H1 (cell line): ENCODE measurements at regions not wholly inside any gene's neighbourhood (a gene's known extent, or its start where the extent isn't known, plus 50 kb on each side); places are given as distances from the start of the nearest gene placed in this dataset.

Experiments used
- EZH2 ChIP-seq: fragments of 200-600 bp; sonication (generic); IDR thresholded peaks from 2 replicates; pipeline ENCODE4 v1.7.1; 2012; ENCODE audit warnings: low read depth, mild to moderate bottlenecking, moderate library complexity, low read length, inconsistent platforms; ENCODE audit not compliant: severe bottlenecking
- KDM1A ChIP-seq: fragments of 200-600, 300-600 bp; sonication (generic); IDR thresholded peaks from 2 replicates; pipeline ENCODE4 v1.7.1; 2016; ENCODE audit warnings: mild to moderate bottlenecking, low read length, borderline replicate concordance
- KDM4A ChIP-seq: IDR thresholded peaks from one replicate; pipeline ENCODE4 v1.7.1; 2012; ENCODE audit warnings: low read depth, mild to moderate bottlenecking, moderate library complexity, low read length, inconsistent platforms; ENCODE audit not compliant: severe bottlenecking
- NANOG ChIP-seq: IDR thresholded peaks from 2 replicates; pipeline ENCODE4 v1.6.1; 2011; ENCODE audit warnings: low read length, low read depth, mild to moderate bottlenecking, inconsistent platforms; ENCODE audit not compliant: insufficient read depth, poor library complexity, severe bottlenecking
- RFX5 ChIP-seq: IDR thresholded peaks from 2 replicates; pipeline ENCODE4 v1.6.1; 2011; ENCODE audit warnings: low read depth, low read length, improper control_type of control experiment, borderline replicate concordance
- SP4 ChIP-seq: IDR thresholded peaks from 2 replicates; pipeline ENCODE4 v1.6.1; 2012; ENCODE audit warnings: low read length, inconsistent platforms
- SRF ChIP-seq: IDR thresholded peaks from 2 replicates; pipeline ENCODE4 v1.6.1; 2011; ENCODE audit warnings: mild to moderate bottlenecking, low read depth, low read length, moderate library complexity

GRCh38 chr3:147943265-147943945 is 534.2 kb downstream of the ZIC1 start (continued):
- no peak for TF ChIP-seq KDM4A
- no peak for TF ChIP-seq KDM1A
- TF ChIP-seq EZH2, result no peak
- TF ChIP-seq RFX5, result no peak
- TF ChIP-seq SRF, result no peak
- no peak for TF ChIP-seq SP4
- TF ChIP-seq NANOG, result no peak
- TF ChIP-seq, all 59 proteins: peak for 0
